GM12875 (cell line): ENCODE measurements at regions not wholly inside any gene's neighbourhood (a gene's known extent, or its start where the extent isn't known, plus 50 kb on each side); places are given as distances from the start of the nearest gene placed in this dataset.

ENCODE experiments used
- H3K4me3 ChIP-seq: one replicate; pipeline ENCODE4 v1.5.1; 2011; ENCODE audit warnings: low read depth, low read length, control low read depth
- CTCF ChIP-seq: IDR thresholded peaks from 2 replicates; pipeline ENCODE4 v1.5.1; 2011; ENCODE audit warnings: low read depth, mild to moderate bottlenecking, control low read depth, inconsistent platforms, low read length, moderate library complexity, borderline replicate concordance; ENCODE audit not compliant: insufficient read depth

DNA sequence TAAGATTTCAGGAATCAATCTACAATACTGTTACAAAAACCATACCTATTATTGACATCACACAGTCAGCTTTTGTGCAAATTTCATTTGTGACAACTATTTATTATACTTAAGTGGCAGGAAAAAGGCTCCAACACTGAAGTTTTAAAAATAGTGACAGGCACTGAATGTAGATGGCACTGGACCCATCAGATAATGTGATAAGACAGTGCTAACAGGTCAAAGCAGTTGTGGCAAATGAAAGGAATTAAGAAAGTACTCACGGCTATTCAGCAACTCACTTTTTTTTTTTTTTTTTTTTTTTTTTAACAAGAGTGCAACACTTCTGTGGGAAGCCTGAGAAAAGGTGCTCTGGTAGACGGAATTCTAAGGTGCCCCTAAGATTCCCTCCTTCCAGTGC, 115.0 kb upstream of the MEF2C start:
- TF ChIP-seq CTCF: no peak
- no peak overlapping the region for H3K4me3 ChIP-seq

DNA sequence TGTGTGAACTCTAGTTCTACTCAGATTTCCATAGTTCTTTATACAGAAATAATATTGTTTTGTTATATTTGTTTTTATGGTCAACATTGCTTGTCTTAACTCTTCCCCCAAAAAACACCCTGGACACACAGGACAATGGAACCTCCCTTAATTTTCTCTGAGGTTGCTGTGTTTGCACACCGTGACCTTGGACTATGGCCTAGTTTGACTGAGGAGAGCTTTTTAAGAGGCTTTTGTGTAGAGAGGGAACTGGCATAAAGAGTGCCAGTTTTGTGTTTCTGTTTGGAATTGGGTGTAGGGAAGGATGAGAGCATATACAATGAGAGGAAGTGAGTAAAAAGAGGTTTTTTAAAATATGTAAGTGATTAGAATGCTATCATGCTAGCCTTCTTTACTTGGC, 101.1 kb upstream of the MEF2C start:
- no peak for TF ChIP-seq CTCF
- no peak overlapping the region for H3K4me3 ChIP-seq

- TF ChIP-seq CTCF: no peak
- H3K4me3 ChIP-seq: no peak overlapping the region
Observed at GRCh38 chr5:88979726-88980125, 96.7 kb upstream of the MEF2C start.

DNA sequence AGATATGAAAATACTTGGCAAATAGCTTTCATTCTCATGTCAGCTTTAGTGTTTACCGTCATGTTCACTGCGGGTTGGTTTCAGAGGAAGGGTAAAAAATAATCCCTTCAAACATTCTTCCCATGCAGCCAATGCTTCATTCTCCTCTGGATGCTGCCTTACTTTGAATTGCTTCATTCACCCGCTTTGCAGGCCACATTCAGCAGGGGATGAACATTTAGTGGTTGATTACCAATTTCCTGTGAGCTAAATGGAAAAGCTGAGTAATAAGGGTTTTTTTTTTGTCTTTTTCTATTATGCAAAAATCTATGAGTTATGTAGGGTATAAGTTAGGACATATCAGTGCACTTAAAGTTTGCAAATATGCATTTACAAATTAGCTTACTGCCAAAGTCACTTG, 96.3 kb upstream of the MEF2C start:
- no peak for TF ChIP-seq CTCF
- no peak overlapping the region for H3K4me3 ChIP-seq

DNA sequence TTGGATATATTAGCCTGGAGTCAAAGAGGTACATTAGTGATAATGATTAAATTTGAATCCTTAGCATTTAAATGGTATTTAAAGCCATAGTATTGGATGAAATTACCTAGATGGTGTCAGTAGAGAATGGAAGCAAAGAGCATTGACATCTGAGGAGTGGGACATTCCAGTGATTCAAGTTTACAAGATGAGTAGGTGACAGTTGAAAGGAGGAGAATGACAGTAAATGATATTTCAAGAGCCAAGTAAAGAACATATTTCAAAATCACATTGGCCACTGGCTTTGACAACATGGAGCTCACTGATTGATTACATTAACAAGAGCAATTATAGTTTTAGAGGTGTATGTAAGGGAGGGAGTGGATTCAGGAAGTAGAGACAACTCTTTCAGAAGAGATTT, 93.9 kb upstream of the MEF2C start:
- TF ChIP-seq CTCF: no peak
- H3K4me3 ChIP-seq: no peak overlapping the region

- TF ChIP-seq CTCF: no peak
- H3K4me3 ChIP-seq: no peak overlapping the region
Observed at GRCh38 chr5:88967633-88968585, 84.9 kb upstream of the MEF2C start.

DNA sequence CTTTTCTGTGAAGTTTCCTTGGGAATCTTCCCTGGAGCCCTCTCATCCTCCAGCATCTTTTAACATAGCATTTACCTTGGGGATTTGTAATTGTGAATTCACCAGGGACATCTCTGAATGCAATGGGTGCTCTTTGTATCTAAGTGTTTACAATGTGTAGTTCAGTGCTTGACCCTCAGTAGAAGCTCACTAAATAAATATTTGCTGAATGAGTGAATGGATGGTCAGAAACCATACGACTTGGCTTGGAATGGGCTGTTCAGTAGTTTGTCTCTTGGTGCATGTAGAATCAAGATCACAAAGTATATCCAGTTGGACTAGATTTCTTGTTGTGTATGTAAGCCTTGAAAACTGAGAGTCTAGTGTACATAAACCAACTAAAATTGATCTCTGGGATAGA, 81.8 kb upstream of the MEF2C start:
- TF ChIP-seq CTCF: no peak
- no peak overlapping the region for H3K4me3 ChIP-seq
